LNCAP (cell line): ENCODE measurements at regions not wholly inside any gene's neighbourhood (a gene's known extent, or its start where the extent isn't known, plus 50 kb on each side); places are given as distances from the start of the nearest gene placed in this dataset.
A peak's percentile ranks its signal among the peaks of the same experiment; 100 is the strongest.

Experiments used
- CTCF ChIP-seq: fragments of 450-650 bp; IDR thresholded peaks from 2 replicates; pipeline ENCODE4 v1.5.1; 2017; ENCODE audit warnings: mild to moderate bottlenecking

DNA sequence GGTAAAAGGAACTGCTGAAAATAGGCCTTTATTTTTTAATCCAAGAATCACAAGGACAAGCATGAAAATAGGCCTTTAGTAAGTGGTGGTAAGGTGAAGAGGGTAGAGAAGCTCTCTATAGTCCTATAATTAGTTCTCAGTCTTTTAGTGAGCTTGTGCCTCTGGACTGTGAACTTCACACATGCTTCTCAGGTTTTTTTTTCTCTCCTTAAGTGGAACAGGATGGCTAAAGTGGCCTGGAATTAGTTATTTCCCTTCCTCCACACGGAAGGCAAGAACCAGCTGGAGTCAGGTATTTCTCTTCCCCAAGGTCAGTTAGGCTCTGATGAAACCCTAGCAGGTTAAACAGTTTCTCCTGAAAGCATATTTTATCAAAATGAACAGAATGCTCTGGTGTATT lies 203.0 kb upstream of the MINDY3 start:
- TF ChIP-seq CTCF = no peak

DNA sequence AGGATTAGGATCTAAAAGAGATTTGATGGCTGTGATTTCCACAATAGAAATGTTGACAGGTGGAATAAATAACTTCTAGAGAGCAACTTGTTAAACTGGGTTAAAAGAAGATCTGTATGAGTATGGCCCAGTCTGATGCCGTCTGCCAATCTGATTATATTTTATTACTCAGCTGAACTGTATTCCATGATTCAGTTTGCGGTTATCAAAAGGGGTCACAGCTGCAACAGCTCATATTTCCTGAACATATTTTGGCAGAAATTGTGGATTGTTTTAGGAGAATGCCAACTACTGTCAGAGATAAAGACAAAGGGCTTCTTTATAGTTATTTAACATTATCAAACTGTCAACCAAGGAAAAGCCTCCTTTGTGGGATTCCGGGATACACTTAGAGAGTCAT lies 244.8 kb upstream of the MINDY3 start:
- no peak for TF ChIP-seq CTCF

DNA sequence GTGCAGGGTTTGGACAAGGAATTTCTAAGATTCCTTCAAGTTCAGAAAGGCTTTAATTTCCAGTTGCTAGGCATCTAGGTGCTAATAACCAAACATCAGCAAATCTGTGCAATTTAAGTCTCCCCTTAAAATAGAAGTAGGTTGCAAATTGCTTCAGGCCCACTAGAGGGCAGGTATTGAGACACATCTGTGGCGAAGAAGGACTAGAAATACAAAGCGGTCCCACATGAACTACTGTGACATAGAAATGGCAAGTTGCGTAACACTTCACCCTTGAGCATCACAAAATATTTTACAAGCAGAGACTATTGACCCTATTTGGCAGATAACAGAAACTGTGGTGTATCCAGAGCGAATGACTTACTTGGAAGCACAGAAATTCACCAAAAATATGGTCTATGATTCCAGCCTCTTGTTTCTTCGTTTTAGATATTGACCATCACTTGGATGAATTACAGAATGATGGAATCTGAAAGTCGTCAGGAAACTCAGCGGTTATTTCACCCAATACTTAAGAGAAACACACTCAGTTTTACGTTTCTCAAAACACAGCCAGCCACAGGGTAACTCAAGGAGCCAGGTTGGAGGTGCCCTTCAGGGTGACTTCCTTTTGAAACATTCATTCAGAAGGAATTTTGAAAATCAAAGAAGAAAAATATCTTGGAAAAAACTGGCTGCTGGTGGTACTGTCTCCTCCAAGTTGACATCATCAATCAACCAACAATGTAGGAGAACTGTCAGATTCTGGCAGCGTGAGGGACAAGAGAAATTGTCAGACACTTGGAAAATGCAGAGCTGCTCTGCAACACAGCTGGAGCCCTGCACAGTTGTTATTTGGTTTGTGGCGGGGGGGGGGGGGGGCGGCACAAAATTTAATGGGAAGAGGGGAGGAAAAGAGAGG lies 256.3 kb upstream of the MINDY3 start:
- TF ChIP-seq CTCF = peak; percentile 74

DNA sequence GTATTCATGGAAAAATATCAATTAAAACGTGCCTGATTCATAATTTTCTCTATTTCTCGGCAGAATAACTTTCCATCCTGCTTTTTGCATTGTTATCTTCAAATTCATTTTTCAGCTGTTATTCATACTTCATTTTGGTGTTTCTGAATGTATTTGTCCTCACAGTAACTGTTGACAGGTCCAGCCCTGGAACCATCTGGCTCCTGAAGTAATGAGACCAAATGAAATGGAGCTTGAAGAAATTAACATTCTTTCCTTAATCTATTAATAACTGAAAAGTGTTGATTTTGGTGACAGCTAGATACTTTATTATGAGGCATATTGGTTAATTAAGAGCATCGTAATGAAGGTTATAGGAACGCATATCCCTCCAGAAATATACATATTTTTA lies 257.0 kb upstream of the MINDY3 start:
- TF ChIP-seq CTCF = no peak

DNA sequence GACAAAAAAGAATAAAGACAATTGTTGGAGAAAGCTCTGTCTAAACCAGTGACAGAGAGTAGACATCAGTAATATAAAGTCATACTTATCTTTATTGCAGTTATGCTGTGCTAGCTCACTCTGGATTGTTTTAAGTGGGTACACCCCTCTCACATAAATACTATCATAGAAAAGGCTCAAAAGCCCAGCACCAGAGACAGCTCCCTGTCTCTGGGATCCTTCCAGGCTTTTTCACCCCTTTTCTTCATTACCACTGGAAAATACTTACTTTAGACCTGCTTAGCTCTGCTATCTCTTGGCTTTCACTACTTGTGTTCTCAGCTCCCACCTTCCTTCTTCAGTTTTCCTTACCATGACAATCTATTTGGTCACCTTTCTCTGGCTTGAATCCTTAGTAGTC lies 259.1 kb upstream of the MINDY3 start:
- no peak for TF ChIP-seq CTCF

DNA sequence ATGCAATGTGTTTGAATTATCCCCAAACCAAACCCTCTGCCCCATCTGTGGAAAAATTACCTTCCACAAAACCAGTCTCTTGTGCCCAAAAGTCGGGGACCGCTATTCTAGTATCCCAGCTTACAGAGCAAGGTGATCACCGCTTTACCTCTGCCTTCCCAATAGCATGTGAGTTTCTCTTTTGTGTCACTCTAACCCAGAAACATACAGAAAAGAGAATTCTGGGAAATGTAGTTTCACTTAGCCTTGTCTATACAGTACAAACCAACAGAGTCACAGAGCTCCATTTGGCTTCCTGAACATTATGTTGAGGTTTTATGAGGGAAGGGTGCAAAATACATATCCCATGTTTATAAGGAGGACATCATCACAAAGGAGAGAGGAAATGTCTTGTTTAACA lies 260.3 kb upstream of the MINDY3 start:
- TF ChIP-seq CTCF = no peak

DNA sequence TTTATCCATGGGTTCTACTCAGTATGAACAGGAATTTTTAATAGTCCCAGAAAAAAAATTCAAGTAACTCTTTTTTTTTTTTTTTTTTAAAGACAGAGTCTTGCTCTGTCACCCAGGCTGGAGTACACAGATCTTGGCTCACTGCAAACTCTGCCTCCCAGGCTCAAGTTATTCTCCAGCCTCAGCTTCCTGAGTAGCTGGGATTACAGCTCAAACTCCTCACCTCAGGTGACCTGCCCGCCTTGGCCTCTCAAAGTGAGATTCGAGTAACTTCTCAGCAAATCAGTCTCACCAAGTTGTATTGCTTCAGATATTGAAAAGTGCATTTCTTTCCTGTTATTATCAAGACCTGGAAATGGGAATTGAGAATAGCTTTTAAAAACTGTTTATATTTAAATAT lies 281.2 kb upstream of the MINDY3 start:
- no peak for TF ChIP-seq CTCF
